A549 (cell line): ENCODE measurements at regions not wholly inside any gene's neighbourhood (a gene's known extent, or its start where the extent isn't known, plus 50 kb on each side); places are given as distances from the start of the nearest gene placed in this dataset.
A peak's percentile ranks its signal among the peaks of the same experiment; 100 is the strongest.

Experiments
- ATAC-seq, 2 experiments: fragments of 200-7000 bp in 1 of 2; fragments of >200 bp in 1 of 2; cut with Nextera tagmentation in 1 of 2; cut with Tn5 transposase in 1 of 2; 3 replicates each; pipeline versions ENCODE4 v1.8.0 to v1.9.1; 2018 to 2020; ENCODE audit warnings: mild to moderate bottlenecking in 1 of 2, moderate library complexity in 1 of 2
- CTCF ChIA-PET: fragments of 300-600 bp; sonication (Branson Sonifier 250); formaldehyde crosslinking; extraction: SDS; loops from one replicate; lab custom pipeline; 2021; ENCODE audit warnings: antibody characterized with exemption, inconsistent platforms; lab: Yijun Ruan, JAX
- POLR2A ChIA-PET: fragments of 350-600 bp; formaldehyde crosslinking; extraction: SDS; loops from one replicate; lab custom pipeline; 2021; ENCODE audit warnings: antibody characterized with exemption, inconsistent platforms; lab: Yijun Ruan, JAX
- DNase-seq, 2 experiments: peaks; one replicate each; pipeline versions ENCODE4 v3.0.0 to v3.0.0-alpha.2; 2011 to 2016; ENCODE audit warnings: low read depth in 1 of 2, low spot score in 1 of 2
- FAIRE-seq: peaks from 2 replicates; lab custom pipeline; 2011; peaks lifted over from hg19 to GRCh38; lab: Jason Lieb, UNC
- H3K27ac ChIP-seq, 2 experiments: fragments of >200 bp; sonication (Bioruptor Twin); formaldehyde crosslinking; 3 replicates each; pipeline ENCODE4 v1.5.1; 2016 to 2017
- H3K4me1 ChIP-seq: fragments of >200 bp; sonication (Bioruptor Twin); formaldehyde crosslinking; 3 replicates; pipeline ENCODE4 v1.6.1; 2016
- H3K4me2 ChIP-seq: fragments of >200 bp; sonication (Bioruptor Twin); formaldehyde crosslinking; 3 replicates; pipeline ENCODE4 v1.6.1; 2016
- H3K4me3 ChIP-seq: fragments of >200 bp; sonication (Bioruptor Twin); formaldehyde crosslinking; 3 replicates; pipeline ENCODE4 v1.5.1; 2016
- H3K9me3 ChIP-seq: fragments of >200 bp; sonication (Bioruptor Twin); formaldehyde crosslinking; 3 replicates; pipeline ENCODE4 v1.6.1; 2016
- ATOH8 ChIP-seq: fragments of 250-450 bp; sonication (Bioruptor Pico); IDR thresholded peaks from 2 replicates; pipeline ENCODE4 v1.5.0; 2020; ENCODE audit warnings: low read depth, mild to moderate bottlenecking, moderate library complexity
- BCL3 ChIP-seq: fragments of >200 bp; sonication (Bioruptor Twin); formaldehyde crosslinking; IDR thresholded peaks from 3 replicates; pipeline ENCODE4 v1.6.1; 2016
- CBX8 ChIP-seq: fragments of 200-600 bp; sonication (generic); IDR thresholded peaks from 2 replicates; pipeline ENCODE4 v1.6.1; 2016
- E2F6 ChIP-seq: IDR thresholded peaks from 2 replicates; pipeline ENCODE4 v1.6.1; 2012; ENCODE audit warnings: low read depth, borderline replicate concordance
- EHF ChIP-seq: fragments of 250-450 bp; sonication (Bioruptor Pico); IDR thresholded peaks from 2 replicates; pipeline ENCODE4 v1.5.0; 2020; ENCODE audit warnings: mild to moderate bottlenecking
- EHMT2 ChIP-seq: fragments of 200-600 bp; sonication (generic); IDR thresholded peaks from 2 replicates; pipeline ENCODE4 v1.6.1; 2016; ENCODE audit warnings: antibody characterized with exemption, low read depth, mild to moderate bottlenecking, moderate library complexity
- EP300 ChIP-seq, 2 experiments: fragments of >200 bp; sonication (Bioruptor Twin); formaldehyde crosslinking; IDR thresholded peaks; 2 replicates in 1 of 2; 3 replicates in 1 of 2; pipeline ENCODE4 v1.6.1; 2016 to 2017
- FOSL2 ChIP-seq, 2 experiments: fragments of 450-650 bp in 1 of 2; fragments of >200 bp in 1 of 2; sonication (Bioruptor Twin) in 1 of 2; formaldehyde crosslinking; IDR thresholded peaks; 2 replicates each; pipeline versions ENCODE4 v1.5.0 to v1.6.1; 2016 to 2020; ENCODE audit warnings: mild to moderate bottlenecking in 1 of 2, moderate library complexity in 1 of 2
- FOXS1 ChIP-seq: fragments of 250-450 bp; sonication (Bioruptor Pico); IDR thresholded peaks from 2 replicates; pipeline ENCODE4 v1.5.0; 2020; ENCODE audit warnings: mild to moderate bottlenecking, moderate library complexity
- HEYL ChIP-seq: fragments of 250-450 bp; sonication (Bioruptor Pico); IDR thresholded peaks from 2 replicates; pipeline ENCODE4 v1.8.0; 2021; ENCODE audit warnings: mild to moderate bottlenecking, moderate library complexity
- HMGXB4 ChIP-seq: fragments of 250-450 bp; sonication (Bioruptor Pico); IDR thresholded peaks from 2 replicates; pipeline ENCODE4 v1.5.0; 2021; ENCODE audit warnings: mild to moderate bottlenecking, moderate library complexity, borderline replicate concordance
- HOXA7 ChIP-seq: fragments of 250-450 bp; sonication (Bioruptor Pico); IDR thresholded peaks from 2 replicates; pipeline ENCODE4 v1.5.0; 2020; ENCODE audit warnings: mild to moderate bottlenecking, moderate library complexity
- JUN ChIP-seq, 2 experiments: fragments of >200 bp; sonication (Bioruptor Twin); formaldehyde crosslinking; IDR thresholded peaks; 2 replicates in 1 of 2; 3 replicates in 1 of 2; pipeline ENCODE4 v1.6.1; 2016 to 2017
- KDM1A ChIP-seq: fragments of 200-600 bp; sonication (generic); IDR thresholded peaks from 2 replicates; pipeline ENCODE4 v1.6.1; 2016; ENCODE audit warnings: low read depth, mild to moderate bottlenecking
- KDM5A ChIP-seq: fragments of 200-600 bp; sonication (generic); IDR thresholded peaks from 2 replicates; pipeline ENCODE4 v1.6.1; 2016; ENCODE audit warnings: antibody characterized with exemption, mild to moderate bottlenecking
- MAX ChIP-seq: IDR thresholded peaks from 2 replicates; pipeline ENCODE4 v1.6.1; 2012
- MAZ ChIP-seq: fragments of 150-350 bp; IDR thresholded peaks from 2 replicates; pipeline ENCODE4 v1.6.1; 2014; ENCODE audit warnings: antibody characterized with exemption, low read depth, low read length, borderline replicate concordance
- NFE2L2 ChIP-seq: fragments of 150-350 bp; conservative IDR thresholded peaks from 2 replicates; pipeline ENCODE4 v1.6.1; 2014; ENCODE audit warnings: low read length
- NR3C1 ChIP-seq: fragments of >200 bp; sonication (Bioruptor Twin); formaldehyde crosslinking; IDR thresholded peaks from 3 replicates; pipeline ENCODE4 v1.6.1; 2017
- RARB ChIP-seq: fragments of 250-450 bp; sonication (Bioruptor Pico); IDR thresholded peaks from 2 replicates; pipeline ENCODE4 v1.8.0; 2021; ENCODE audit warnings: mild to moderate bottlenecking, moderate library complexity
- RCOR1 ChIP-seq: fragments of 150-350 bp; IDR thresholded peaks from 2 replicates; pipeline ENCODE4 v1.6.1; 2014; ENCODE audit warnings: antibody characterized with exemption, low read length, low read depth
- RNF2 ChIP-seq: fragments of 200-600 bp; sonication (generic); IDR thresholded peaks from 2 replicates; pipeline ENCODE4 v1.6.1; 2016; ENCODE audit warnings: low read depth, mild to moderate bottlenecking, antibody characterized with exemption, moderate library complexity, borderline replicate concordance
- SMC3 ChIP-seq: fragments of >200 bp; sonication (Bioruptor Twin); formaldehyde crosslinking; IDR thresholded peaks from 3 replicates; pipeline ENCODE4 v1.6.1; 2018; ENCODE audit warnings: inconsistent platforms
- TFCP2L1 ChIP-seq: fragments of 250-450 bp; sonication (Bioruptor Pico); IDR thresholded peaks from 2 replicates; pipeline ENCODE4 v1.5.0; 2021; ENCODE audit warnings: mild to moderate bottlenecking
- TP53 ChIP-seq: fragments of 250-450 bp; sonication (Bioruptor Pico); IDR thresholded peaks from 2 replicates; pipeline ENCODE4 v1.5.0; 2021; ENCODE audit warnings: mild to moderate bottlenecking, moderate library complexity
- USF2 ChIP-seq: fragments of 450-650 bp; IDR thresholded peaks from 2 replicates; pipeline ENCODE4 v1.6.1; 2014; ENCODE audit warnings: antibody characterized with exemption
- ZC3H11A ChIP-seq: fragments of 450-650 bp; IDR thresholded peaks from 2 replicates; pipeline ENCODE4 v1.6.1; 2014; ENCODE audit warnings: antibody characterized with exemption, mild to moderate bottlenecking
- ZFP36 ChIP-seq: fragments of 450-650 bp; IDR thresholded peaks from 2 replicates; pipeline ENCODE4 v1.6.1; 2014; ENCODE audit warnings: borderline replicate concordance; ENCODE audit not compliant: partially characterized antibody
- ZNF302 ChIP-seq: fragments of 250-450 bp; sonication (Bioruptor Pico); IDR thresholded peaks from 2 replicates; pipeline ENCODE4 v1.9.0; 2021; ENCODE audit warnings: inconsistent platforms, mild to moderate bottlenecking, moderate library complexity
- WGBS: methylation state at CpG from one replicate; pipeline ENCODE4 v1.1.6; 2017; ENCODE audit errors: missing lambda C conversion rate; 5-methylcytosine and 5-hydroxymethylcytosine counted together

- no peaks in the 10 kb centered on the region for H3K4me1 ChIP-seq
- ChIA-PET CTCF (no interaction called here), POLR2A (no interaction called here)
- TF ChIP-seq ZNF302 (CRISPR knock-in tag) (no peak), RCOR1 (no peak), FOSL2 (IDR thresholded peaks at IDR 0.05) (no peak), FOSL2 (CRISPR knock-in tag; IDR thresholded peaks at IDR 0.05) (no peak), MAZ (no peak), EHMT2 (no peak), HMGXB4 (no peak), MAX (no peak), E2F6 (no peak), CBX8 (no peak), TFCP2L1 (CRISPR knock-in tag) (no peak), ZC3H11A (no peak), TP53 (CRISPR knock-in tag) (no peak), RARB (no peak), SMC3 (no peak), BCL3 (no peak), ATOH8 (CRISPR knock-in tag) (no peak), JUN (IDR thresholded peaks at IDR 0.05) (no peak), ZFP36 (no peak), EP300 (IDR thresholded peaks at IDR 0.05) (no peak), FOXS1 (no peak)
- H3K4me3 ChIP-seq = no peak overlapping the region
- no peak overlapping the region for H3K27ac ChIP-seq
- no peak overlapping the region for H3K4me2 ChIP-seq
- WGBS = 60% methylated on average over 7 of the region's 7 CpGs
- no peak for ATAC-seq
- FAIRE-seq = no peak
- DNase-seq = no peak
- no peaks in the 10 kb centered on the region for H3K9me3 ChIP-seq
Measured at GRCh38 chr14:97379091-97379531, 581.9 kb downstream of the VRK1 start.

GRCh38 chr14:97380539-97380941 is 583.4 kb downstream of the VRK1 start:
- no peak for FAIRE-seq
- ATAC-seq = no peak
- ChIA-PET CTCF (no interaction called here), POLR2A (no interaction called here)
- peak in 1 of 2 experiments; percentile 1 for DNase-seq
- H3K27ac ChIP-seq = no peak overlapping the region
- no peaks in the 10 kb centered on the region for H3K4me1 ChIP-seq
- no peak overlapping the region for H3K4me3 ChIP-seq
- no peak overlapping the region for H3K4me2 ChIP-seq
- no peaks in the 10 kb centered on the region for H3K9me3 ChIP-seq
- WGBS = 38% methylated on average over 7 of the region's 7 CpGs
- TF ChIP-seq EP300 (IDR thresholded peaks at IDR 0.05) (no peak), KDM5A (no peak), E2F6 (no peak), EHF (CRISPR knock-in tag) (no peak), RNF2 (no peak), USF2 (no peak), KDM1A (no peak), NR3C1 (no peak), RCOR1 (no peak), HOXA7 (no peak), HEYL (CRISPR knock-in tag) (no peak), ZNF302 (CRISPR knock-in tag) (no peak), EHMT2 (no peak), NFE2L2 (no peak), MAX (no peak)
